ENCODE measurements at regions not wholly inside any gene's neighbourhood (a gene's known extent, or its start where the extent isn't known, plus 50 kb on each side); places are given as distances from the start of the nearest gene placed in this dataset.

DNA sequence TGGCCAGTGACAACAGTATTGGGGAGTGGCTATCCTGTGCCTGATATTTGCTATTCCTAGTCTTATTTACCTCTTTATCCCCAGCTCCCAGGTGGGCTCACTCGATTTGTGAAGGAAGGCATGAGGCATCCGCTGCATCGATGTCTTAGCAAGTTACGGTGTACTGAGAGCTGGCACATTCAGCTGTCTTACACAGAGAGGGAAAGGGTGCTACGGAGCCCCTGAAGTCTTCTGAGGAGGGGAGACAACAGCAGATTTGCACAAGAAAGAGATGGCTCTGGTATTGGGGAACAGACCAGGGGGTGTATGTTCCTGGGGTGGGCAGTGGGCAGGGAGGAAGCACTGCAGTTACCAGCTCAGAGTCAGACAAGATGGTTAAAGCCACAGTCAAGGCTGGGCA lies 172.6 kb downstream of the FGF18 start:
- no peak for TF ChIP-seq CTCF (IDR thresholded peaks at IDR 0.05; ENCODE audit: low read depth, low read length)
- no peak for TF ChIP-seq EZH2phosphoT487 (IDR thresholded peaks at IDR 0.05; ENCODE audit: low read depth)
